ENCODE measurements at regions not wholly inside any gene's neighbourhood (a gene's known extent, or its start where the extent isn't known, plus 50 kb on each side); places are given as distances from the start of the nearest gene placed in this dataset.
"Not testable (repeated sequence)": the region's sequence is repeated elsewhere in the genome, so short reads cannot be mapped to it uniquely, and the experiment has no call there.

DNA sequence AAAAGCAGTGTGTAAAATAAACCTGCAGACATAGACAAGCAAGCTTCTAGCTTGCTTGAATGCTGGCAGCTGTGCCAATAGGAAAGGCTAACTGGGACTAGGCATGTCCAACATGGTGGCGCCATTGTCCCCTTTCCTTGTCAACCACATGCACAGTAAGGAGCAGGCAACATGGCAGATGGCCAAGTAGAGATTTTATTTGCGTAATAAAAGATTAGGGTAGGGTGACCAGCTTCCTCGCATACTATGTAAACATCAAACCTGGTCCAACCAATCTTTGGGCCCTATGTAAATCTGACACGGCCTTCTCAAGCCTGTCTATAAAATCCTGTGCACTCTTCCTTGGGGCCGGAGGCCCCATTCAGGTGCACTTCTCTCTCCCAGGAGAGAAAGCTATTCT is 575.4 kb upstream of the GOLIM4 start:
- intact Hi-C loops (cut with DNase I, micrococcal nuclease), result no loop called here
- no peak overlapping the region for H3K4me3 ChIP-seq
- peak in 2 of 3 donors; percentile 30 to 76 for DNase-seq
- H3K4me1 ChIP-seq (ENCODE audit: low read depth), result no peaks in the 10 kb centered on the region
- TF ChIP-seq, protein P1, sequence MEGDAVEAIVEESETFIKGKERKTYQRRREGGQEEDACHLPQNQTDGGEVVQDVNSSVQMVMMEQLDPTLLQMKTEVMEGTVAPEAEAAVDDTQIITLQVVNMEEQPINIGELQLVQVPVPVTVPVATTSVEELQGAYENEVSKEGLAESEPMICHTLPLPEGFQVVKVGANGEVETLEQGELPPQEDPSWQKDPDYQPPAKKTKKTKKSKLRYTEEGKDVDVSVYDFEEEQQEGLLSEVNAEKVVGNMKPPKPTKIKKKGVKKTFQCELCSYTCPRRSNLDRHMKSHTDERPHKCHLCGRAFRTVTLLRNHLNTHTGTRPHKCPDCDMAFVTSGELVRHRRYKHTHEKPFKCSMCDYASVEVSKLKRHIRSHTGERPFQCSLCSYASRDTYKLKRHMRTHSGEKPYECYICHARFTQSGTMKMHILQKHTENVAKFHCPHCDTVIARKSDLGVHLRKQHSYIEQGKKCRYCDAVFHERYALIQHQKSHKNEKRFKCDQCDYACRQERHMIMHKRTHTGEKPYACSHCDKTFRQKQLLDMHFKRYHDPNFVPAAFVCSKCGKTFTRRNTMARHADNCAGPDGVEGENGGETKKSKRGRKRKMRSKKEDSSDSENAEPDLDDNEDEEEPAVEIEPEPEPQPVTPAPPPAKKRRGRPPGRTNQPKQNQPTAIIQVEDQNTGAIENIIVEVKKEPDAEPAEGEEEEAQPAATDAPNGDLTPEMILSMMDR (IDR thresholded peaks at IDR 0.05), result no peak
- H3K9me3 ChIP-seq, result no peaks in the 10 kb centered on the region
- no peaks in the 10 kb centered on the region for H3K36me3 ChIP-seq (ENCODE audit: low read depth)
- ATAC-seq, result peak; percentile 96

- H3K4me3 ChIP-seq; ATAC-seq; H3K36me3 ChIP-seq (ENCODE audit: low read depth); H3K9me3 ChIP-seq; intact Hi-C loops (cut with DNase I, micrococcal nuclease); DNase-seq; H3K4me1 ChIP-seq (ENCODE audit: low read depth): not testable (repeated sequence)
Observed at GRCh38 chr3:168660879-168661657, 565.3 kb upstream of the GOLIM4 start.

DNA sequence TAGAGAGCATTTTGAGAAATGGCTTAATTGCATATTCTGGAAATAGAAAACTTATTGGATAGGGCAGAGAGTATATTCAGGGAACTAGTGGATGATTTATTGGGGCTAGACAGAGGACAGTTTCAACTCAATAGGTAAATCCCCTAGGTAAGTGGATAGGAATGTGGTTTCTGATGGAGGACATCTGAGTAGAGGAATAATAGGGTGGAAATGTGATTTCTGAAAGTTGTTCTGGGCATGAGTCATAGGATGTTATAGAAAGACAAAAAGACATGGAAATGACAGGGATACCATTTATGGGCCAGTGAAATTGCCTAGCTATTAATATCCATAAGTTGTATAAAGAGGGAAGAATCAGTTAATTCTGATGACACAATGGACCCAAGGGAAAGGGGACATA is 563.3 kb upstream of the GOLIM4 start:
- no peak overlapping the region for H3K4me3 ChIP-seq
- no peaks in the 10 kb centered on the region for H3K4me1 ChIP-seq (ENCODE audit: low read depth)
- ATAC-seq (no peak), DNase-seq (no peak)
- H3K36me3 ChIP-seq (ENCODE audit: low read depth), result no peaks in the 10 kb centered on the region
- TF ChIP-seq, protein P1 (IDR thresholded peaks at IDR 0.05), result no peak
- intact Hi-C loops (cut with DNase I, micrococcal nuclease), result no loop called here
- no peaks in the 10 kb centered on the region for H3K9me3 ChIP-seq

DNA sequence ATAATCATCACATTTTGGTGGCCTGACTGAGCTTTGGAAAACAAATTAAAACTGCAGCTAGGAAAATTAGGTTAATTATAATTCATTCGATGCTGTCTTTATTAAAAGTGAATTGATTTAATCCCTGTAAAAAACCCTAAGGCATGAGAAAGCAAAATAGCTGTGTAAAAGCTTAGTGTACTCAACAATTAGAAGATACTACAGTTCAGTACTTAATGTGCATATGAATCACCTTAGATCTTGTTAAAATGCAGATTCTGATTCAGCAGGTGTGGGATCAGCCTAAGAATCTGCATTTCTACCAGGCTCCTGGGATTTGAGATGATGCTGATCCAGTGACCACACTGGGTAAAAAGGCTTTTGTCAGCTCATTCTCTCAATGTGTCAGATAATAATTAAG is 559.9 kb upstream of the GOLIM4 start:
- DNase-seq, result no peak
- H3K4me3 ChIP-seq, result no peak overlapping the region
- TF ChIP-seq, protein P1 (IDR thresholded peaks at IDR 0.05), result no peak
- no peaks in the 10 kb centered on the region for H3K36me3 ChIP-seq (ENCODE audit: low read depth)
- H3K4me1 ChIP-seq (ENCODE audit: low read depth), result no peaks in the 10 kb centered on the region
- intact Hi-C loops (cut with DNase I, micrococcal nuclease), result no loop called here
- no peaks in the 10 kb centered on the region for H3K9me3 ChIP-seq
- no peak for ATAC-seq

DNA sequence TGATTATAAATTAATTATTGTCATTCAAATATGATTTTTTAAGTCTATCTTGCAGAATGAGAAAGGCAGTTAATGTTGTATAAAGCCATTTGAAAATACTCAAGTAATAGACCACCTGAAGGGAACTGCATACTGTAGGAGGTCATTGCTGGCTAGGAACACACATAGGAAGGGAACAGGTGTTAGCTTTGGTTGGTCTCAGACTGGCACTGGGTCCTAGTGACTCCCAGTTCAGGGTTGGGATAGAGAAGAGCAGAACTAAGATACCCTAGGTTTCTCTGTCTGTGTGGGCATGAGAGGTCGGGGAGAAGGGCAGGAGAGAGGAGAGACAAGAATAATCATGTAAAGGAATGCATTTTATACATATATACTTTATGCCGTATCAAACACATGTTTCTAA is 559.0 kb upstream of the GOLIM4 start:
- ATAC-seq (no peak), DNase-seq (no peak)
- H3K9me3 ChIP-seq, result no peaks in the 10 kb centered on the region
- no peak overlapping the region for H3K4me3 ChIP-seq
- intact Hi-C loops (cut with DNase I, micrococcal nuclease), result no loop called here
- no peaks in the 10 kb centered on the region for H3K36me3 ChIP-seq (ENCODE audit: low read depth)
- TF ChIP-seq, protein P1 (IDR thresholded peaks at IDR 0.05), result no peak
- no peaks in the 10 kb centered on the region for H3K4me1 ChIP-seq (ENCODE audit: low read depth)

DNA sequence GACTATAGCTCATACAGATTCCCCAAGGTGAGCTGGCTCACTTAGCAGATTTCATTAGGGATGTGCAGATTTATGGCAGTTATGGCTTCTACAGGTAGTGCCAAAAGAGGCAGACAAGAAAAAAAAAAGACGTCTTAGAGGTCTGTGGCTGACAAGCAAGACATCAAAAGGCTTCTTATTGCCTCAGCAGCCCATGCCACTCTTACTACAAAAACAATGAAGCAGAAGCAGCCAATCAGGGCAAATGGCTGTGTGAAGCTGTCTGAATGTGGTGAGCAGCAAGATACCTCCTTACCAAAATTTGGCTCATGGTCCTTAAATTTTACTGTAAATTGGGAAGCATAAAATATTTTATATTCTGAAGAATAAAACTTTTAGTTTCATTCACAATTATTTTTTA is 557.5 kb upstream of the GOLIM4 start:
- H3K9me3 ChIP-seq, result no peaks in the 10 kb centered on the region
- TF ChIP-seq, protein P1 (IDR thresholded peaks at IDR 0.05), result no peak
- H3K4me1 ChIP-seq (ENCODE audit: low read depth), result no peaks in the 10 kb centered on the region
- H3K36me3 ChIP-seq (ENCODE audit: low read depth), result no peaks in the 10 kb centered on the region
- H3K4me3 ChIP-seq, result no peak overlapping the region
- ATAC-seq (no peak), DNase-seq (no peak)
- intact Hi-C loops (cut with DNase I, micrococcal nuclease), result no loop called here
